ENCODE measurements at regions not wholly inside any gene's neighbourhood (a gene's known extent, or its start where the extent isn't known, plus 50 kb on each side); places are given as distances from the start of the nearest gene placed in this dataset.

DNA sequence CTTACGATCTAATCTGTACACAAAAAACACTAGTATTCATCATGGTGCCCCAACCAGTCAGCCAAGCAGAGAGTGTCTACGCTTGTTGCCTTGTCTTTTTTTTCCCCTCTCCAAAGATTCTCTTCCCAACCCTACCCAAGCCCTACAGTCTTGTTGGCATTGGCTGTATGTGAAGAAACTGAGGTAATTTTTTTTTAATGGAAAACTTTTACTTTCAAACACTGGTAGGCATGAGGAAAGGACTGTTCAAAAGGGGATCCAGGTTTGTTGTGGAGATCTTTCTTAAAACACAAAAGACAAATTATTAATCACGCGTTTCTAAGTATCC lies 89.2 kb upstream of the PRSS16 start:
- H3K36me3 ChIP-seq (ENCODE audit: insufficient read depth, low read length), result no peaks in the 10 kb centered on the region
- peaks cover 7% of the 10 kb centered on the region for H3K4me1 ChIP-seq (ENCODE audit: insufficient read depth, low read length)
- TF ChIP-seq, protein P1, sequence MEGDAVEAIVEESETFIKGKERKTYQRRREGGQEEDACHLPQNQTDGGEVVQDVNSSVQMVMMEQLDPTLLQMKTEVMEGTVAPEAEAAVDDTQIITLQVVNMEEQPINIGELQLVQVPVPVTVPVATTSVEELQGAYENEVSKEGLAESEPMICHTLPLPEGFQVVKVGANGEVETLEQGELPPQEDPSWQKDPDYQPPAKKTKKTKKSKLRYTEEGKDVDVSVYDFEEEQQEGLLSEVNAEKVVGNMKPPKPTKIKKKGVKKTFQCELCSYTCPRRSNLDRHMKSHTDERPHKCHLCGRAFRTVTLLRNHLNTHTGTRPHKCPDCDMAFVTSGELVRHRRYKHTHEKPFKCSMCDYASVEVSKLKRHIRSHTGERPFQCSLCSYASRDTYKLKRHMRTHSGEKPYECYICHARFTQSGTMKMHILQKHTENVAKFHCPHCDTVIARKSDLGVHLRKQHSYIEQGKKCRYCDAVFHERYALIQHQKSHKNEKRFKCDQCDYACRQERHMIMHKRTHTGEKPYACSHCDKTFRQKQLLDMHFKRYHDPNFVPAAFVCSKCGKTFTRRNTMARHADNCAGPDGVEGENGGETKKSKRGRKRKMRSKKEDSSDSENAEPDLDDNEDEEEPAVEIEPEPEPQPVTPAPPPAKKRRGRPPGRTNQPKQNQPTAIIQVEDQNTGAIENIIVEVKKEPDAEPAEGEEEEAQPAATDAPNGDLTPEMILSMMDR (IDR thresholded peaks at IDR 0.05; ENCODE audit: extremely low read depth, low read depth, low read length), result no peak
- H3K79me2 ChIP-seq (ENCODE audit: insufficient read depth, low read length), result no peaks in the 10 kb centered on the region
- H3K27ac ChIP-seq (ENCODE audit: low read depth, low read length), result no peak overlapping the region
- DNase-seq (ENCODE audit: insufficient read length, low spot score, missing footprints), result no peak
- no peaks in the 10 kb centered on the region for H4K20me1 ChIP-seq (ENCODE audit: insufficient read depth, low read length)
- H3K4me2 ChIP-seq (ENCODE audit: insufficient read depth, low read length), result peak overlapping the region; percentile 97
- no peaks in the 10 kb centered on the region for H3K27me3 ChIP-seq (ENCODE audit: insufficient read depth, low read length)
- no peak overlapping the region for H3K4me3 ChIP-seq (ENCODE audit: insufficient read depth, low read length)
- H3K9me3 ChIP-seq (ENCODE audit: low read depth, low read length), result no peaks in the 10 kb centered on the region
- H2AFZ ChIP-seq (ENCODE audit: low read length), result no peak overlapping the region

DNA sequence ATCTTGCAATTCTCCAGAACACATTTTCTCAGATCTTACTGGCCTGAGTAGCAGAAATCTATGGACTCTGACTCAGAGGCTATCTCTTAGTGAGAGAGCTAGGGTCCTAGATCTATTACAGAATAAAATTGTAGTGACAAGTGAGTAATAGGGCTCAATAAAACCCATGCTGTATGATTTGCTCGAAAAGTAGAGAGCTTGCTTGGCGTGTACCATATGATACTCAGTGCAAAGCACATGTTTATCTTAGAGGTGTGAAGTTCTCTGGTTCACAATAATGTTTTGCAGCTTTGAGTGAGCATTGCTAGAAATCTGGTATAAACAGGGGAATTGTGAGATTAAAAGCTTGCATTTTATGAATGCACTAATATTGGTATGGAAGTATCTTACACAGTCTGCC lies 87.8 kb upstream of the PRSS16 start:
- no peak for DNase-seq (ENCODE audit: insufficient read length, low spot score, missing footprints)
- Histone ChIP-seq H3K4me1 (ENCODE audit: insufficient read depth, low read length) (peaks cover 7% of the 10 kb centered on the region), H3K79me2 (ENCODE audit: insufficient read depth, low read length) (no peaks in the 10 kb centered on the region), H3K27ac (ENCODE audit: low read depth, low read length) (no peak overlapping the region), H2AFZ (ENCODE audit: low read length) (no peak overlapping the region), H3K4me2 (ENCODE audit: insufficient read depth, low read length) (no peak overlapping the region), H3K9me3 (ENCODE audit: low read depth, low read length) (no peaks in the 10 kb centered on the region), H3K4me3 (ENCODE audit: insufficient read depth, low read length) (no peak overlapping the region), H4K20me1 (ENCODE audit: insufficient read depth, low read length) (no peaks in the 10 kb centered on the region), H3K27me3 (ENCODE audit: insufficient read depth, low read length) (no peaks in the 10 kb centered on the region), H3K36me3 (ENCODE audit: insufficient read depth, low read length) (no peaks in the 10 kb centered on the region)
- TF ChIP-seq, protein P1 (IDR thresholded peaks at IDR 0.05; ENCODE audit: extremely low read depth, low read depth, low read length), result no peak

DNA sequence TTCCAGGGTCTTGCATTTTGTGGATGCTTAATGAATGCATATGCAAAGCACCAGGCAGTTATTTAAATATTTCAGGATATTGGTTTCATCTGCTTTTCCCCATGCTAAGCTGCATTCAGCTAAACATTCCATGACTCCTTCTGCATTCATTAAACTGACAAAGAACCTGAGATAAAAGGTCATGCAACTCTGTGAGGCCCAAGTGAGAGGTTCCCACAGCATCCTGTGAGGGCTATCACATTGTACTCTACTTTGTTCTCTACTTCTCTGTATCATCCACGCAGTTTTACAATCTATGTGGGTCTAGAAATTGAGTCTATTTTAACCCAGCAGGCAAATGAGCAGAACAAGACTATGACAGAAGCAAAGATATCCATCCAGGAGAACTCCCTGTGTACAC lies 86.4 kb upstream of the PRSS16 start:
- no peak overlapping the region for H3K4me2 ChIP-seq (ENCODE audit: insufficient read depth, low read length)

DNA sequence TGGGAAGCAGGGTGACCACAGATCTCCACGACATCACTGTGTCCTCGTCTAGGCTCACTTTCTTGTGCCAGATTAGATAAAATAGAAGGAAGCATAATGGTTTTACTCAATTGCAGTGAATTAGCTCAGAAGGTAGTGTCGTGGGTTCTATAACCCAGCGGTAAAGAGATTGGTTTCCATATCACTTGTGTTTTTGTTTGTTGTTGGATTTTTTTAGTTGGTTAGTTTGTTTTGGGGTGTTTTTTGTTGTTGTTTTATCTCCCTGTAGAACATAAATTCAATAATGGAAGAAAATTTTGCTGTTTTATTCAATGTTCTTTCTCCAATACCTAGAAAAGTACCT lies 85.9 kb upstream of the PRSS16 start:
- H3K36me3 ChIP-seq (ENCODE audit: insufficient read depth, low read length), result no peaks in the 10 kb centered on the region
- no peak for DNase-seq (ENCODE audit: insufficient read length, low spot score, missing footprints)
- no peaks in the 10 kb centered on the region for H3K79me2 ChIP-seq (ENCODE audit: insufficient read depth, low read length)
- H4K20me1 ChIP-seq (ENCODE audit: insufficient read depth, low read length), result no peaks in the 10 kb centered on the region
- TF ChIP-seq, protein P1 (IDR thresholded peaks at IDR 0.05; ENCODE audit: extremely low read depth, low read depth, low read length), result no peak
- H2AFZ ChIP-seq (ENCODE audit: low read length), result no peak overlapping the region
- H3K27ac ChIP-seq (ENCODE audit: low read depth, low read length), result no peak overlapping the region
- H3K4me2 ChIP-seq (ENCODE audit: insufficient read depth, low read length), result peak overlapping the region; percentile 19
- H3K4me3 ChIP-seq (ENCODE audit: insufficient read depth, low read length), result no peak overlapping the region
- peaks cover 7% of the 10 kb centered on the region for H3K4me1 ChIP-seq (ENCODE audit: insufficient read depth, low read length)
- H3K27me3 ChIP-seq (ENCODE audit: insufficient read depth, low read length), result no peaks in the 10 kb centered on the region
- no peaks in the 10 kb centered on the region for H3K9me3 ChIP-seq (ENCODE audit: low read depth, low read length)

More for the DNA sequence above, 86.4 kb upstream of the PRSS16 start:
- no peaks in the 10 kb centered on the region for H4K20me1 ChIP-seq (ENCODE audit: insufficient read depth, low read length)
- H3K36me3 ChIP-seq (ENCODE audit: insufficient read depth, low read length), result no peaks in the 10 kb centered on the region
- H2AFZ ChIP-seq (ENCODE audit: low read length), result no peak overlapping the region
- H3K4me1 ChIP-seq (ENCODE audit: insufficient read depth, low read length), result peaks cover 7% of the 10 kb centered on the region
- DNase-seq (ENCODE audit: insufficient read length, low spot score, missing footprints), result no peak
- no peaks in the 10 kb centered on the region for H3K27me3 ChIP-seq (ENCODE audit: insufficient read depth, low read length)
- no peak overlapping the region for H3K27ac ChIP-seq (ENCODE audit: low read depth, low read length)
- no peaks in the 10 kb centered on the region for H3K79me2 ChIP-seq (ENCODE audit: insufficient read depth, low read length)
- H3K9me3 ChIP-seq (ENCODE audit: low read depth, low read length), result no peaks in the 10 kb centered on the region
- TF ChIP-seq, protein P1 (IDR thresholded peaks at IDR 0.05; ENCODE audit: extremely low read depth, low read depth, low read length), result no peak
- no peak overlapping the region for H3K4me3 ChIP-seq (ENCODE audit: insufficient read depth, low read length)

Measured in osteoblast (primary cell).